Breast epithelium (tissue), 3 donors: ENCODE measurements at regions not wholly inside any gene's neighbourhood (a gene's known extent, or its start where the extent isn't known, plus 50 kb on each side); places are given as distances from the start of the nearest gene placed in this dataset.

Experiments used
- POLR2A ChIP-seq: fragments of 450-650 bp; IDR thresholded peaks from one replicate; pipeline ENCODE4 v1.6.1; 2016; ENCODE audit warnings: antibody characterized with exemption, mild to moderate bottlenecking, moderate library complexity
- TF ChIP-seq, protein P1 (sequence below), 3 donors: fragments of 450-650 bp; IDR thresholded peaks; one replicate each; pipeline ENCODE4 v1.5.1; 2016 to 2017; ENCODE audit warnings: antibody characterized with exemption in 3 of 3, mild to moderate bottlenecking in 3 of 3, moderate library complexity in 3 of 3

- TF ChIP-seq, protein P1, sequence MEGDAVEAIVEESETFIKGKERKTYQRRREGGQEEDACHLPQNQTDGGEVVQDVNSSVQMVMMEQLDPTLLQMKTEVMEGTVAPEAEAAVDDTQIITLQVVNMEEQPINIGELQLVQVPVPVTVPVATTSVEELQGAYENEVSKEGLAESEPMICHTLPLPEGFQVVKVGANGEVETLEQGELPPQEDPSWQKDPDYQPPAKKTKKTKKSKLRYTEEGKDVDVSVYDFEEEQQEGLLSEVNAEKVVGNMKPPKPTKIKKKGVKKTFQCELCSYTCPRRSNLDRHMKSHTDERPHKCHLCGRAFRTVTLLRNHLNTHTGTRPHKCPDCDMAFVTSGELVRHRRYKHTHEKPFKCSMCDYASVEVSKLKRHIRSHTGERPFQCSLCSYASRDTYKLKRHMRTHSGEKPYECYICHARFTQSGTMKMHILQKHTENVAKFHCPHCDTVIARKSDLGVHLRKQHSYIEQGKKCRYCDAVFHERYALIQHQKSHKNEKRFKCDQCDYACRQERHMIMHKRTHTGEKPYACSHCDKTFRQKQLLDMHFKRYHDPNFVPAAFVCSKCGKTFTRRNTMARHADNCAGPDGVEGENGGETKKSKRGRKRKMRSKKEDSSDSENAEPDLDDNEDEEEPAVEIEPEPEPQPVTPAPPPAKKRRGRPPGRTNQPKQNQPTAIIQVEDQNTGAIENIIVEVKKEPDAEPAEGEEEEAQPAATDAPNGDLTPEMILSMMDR (IDR thresholded peaks at IDR 0.05): no peak
- no peak for TF ChIP-seq POLR2A
Observed at GRCh38 chr3:191123231-191123630, 75.8 kb upstream of the OSTN start.
